ENCODE measurements at regions not wholly inside any gene's neighbourhood (a gene's known extent, or its start where the extent isn't known, plus 50 kb on each side); places are given as distances from the start of the nearest gene placed in this dataset.

GRCh38 chr14:25444381-25444780, 394.4 kb upstream of the STXBP6 start:
- TF ChIP-seq CTCF (IDR thresholded peaks at IDR 0.05) = no peak
- TF ChIP-seq POLR2A (IDR thresholded peaks at IDR 0.05) = no peak

Measured in thyroid gland (tissue), 4 donors.